Esophagus squamous epithelium (tissue), 4 donors: ENCODE measurements at regions not wholly inside any gene's neighbourhood (a gene's known extent, or its start where the extent isn't known, plus 50 kb on each side); places are given as distances from the start of the nearest gene placed in this dataset.

Source experiments
- POLR2A ChIP-seq, 4 donors: fragments of 450-650 bp; IDR thresholded peaks; one replicate each; pipeline ENCODE4 v1.6.1; 2017; ENCODE audit warnings: antibody characterized with exemption in 4 of 4, mild to moderate bottlenecking in 4 of 4, moderate library complexity in 3 of 4
- TF ChIP-seq, protein P1 (sequence below), 6 experiments: fragments of 450-650 bp in 4 of 6; fragments of 200-600 bp in 2 of 6; sonication (generic) in 2 of 6; IDR thresholded peaks; one replicate each; pipeline ENCODE4 v1.5.1; 2016 to 2019; ENCODE audit warnings: antibody characterized with exemption in 6 of 6, mild to moderate bottlenecking in 4 of 6, moderate library complexity in 4 of 6

DNA sequence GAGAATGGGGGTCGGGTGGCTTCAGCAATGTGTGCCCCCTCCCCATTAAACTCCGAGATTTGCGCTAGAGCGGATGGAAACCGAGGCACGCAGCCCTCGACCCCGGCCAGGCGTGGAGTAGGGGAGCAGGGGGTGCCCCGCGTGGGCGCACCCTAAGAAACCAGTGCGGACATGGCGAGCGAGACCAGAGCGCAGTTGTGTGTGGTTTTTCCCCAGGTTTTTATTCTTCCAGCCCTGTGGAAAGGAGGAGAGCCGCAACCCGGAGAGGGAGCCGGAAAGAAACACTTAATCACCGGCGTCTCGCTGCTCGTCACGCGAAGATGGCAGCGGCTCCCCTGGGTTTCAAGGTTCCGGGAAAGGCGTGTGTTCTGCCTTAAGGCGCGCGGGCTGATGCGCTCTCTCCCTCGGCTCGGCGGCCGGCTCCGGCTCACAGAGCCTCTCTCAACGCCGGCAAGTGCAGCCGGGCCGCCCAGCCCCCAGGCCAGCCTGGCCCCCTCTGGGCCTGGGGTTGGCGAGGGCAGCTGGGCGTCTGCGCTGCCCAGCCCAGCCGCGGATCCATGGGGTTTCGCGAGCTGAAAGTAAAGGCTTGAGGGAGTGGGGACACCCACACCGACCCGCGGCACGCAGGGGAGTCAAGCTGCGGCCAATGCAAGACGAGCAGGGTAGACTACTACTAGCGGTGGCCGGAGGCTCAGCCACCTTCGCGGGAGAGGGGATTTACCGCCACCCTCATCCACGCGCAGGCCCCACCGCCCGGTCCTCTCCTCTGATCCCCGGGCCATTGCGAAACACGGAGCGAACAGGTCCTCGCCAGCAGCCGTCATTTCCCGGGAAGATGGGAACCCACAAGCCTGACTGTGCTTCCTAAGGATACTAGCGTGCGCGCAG lies 74.0 kb upstream of the BCOR start:
- TF ChIP-seq, protein P1, sequence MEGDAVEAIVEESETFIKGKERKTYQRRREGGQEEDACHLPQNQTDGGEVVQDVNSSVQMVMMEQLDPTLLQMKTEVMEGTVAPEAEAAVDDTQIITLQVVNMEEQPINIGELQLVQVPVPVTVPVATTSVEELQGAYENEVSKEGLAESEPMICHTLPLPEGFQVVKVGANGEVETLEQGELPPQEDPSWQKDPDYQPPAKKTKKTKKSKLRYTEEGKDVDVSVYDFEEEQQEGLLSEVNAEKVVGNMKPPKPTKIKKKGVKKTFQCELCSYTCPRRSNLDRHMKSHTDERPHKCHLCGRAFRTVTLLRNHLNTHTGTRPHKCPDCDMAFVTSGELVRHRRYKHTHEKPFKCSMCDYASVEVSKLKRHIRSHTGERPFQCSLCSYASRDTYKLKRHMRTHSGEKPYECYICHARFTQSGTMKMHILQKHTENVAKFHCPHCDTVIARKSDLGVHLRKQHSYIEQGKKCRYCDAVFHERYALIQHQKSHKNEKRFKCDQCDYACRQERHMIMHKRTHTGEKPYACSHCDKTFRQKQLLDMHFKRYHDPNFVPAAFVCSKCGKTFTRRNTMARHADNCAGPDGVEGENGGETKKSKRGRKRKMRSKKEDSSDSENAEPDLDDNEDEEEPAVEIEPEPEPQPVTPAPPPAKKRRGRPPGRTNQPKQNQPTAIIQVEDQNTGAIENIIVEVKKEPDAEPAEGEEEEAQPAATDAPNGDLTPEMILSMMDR (IDR thresholded peaks at IDR 0.05) = no peak
- TF ChIP-seq POLR2A (IDR thresholded peaks at IDR 0.05) = no peak
